ENCODE measurements at regions not wholly inside any gene's neighbourhood (a gene's known extent, or its start where the extent isn't known, plus 50 kb on each side); places are given as distances from the start of the nearest gene placed in this dataset.

DNA sequence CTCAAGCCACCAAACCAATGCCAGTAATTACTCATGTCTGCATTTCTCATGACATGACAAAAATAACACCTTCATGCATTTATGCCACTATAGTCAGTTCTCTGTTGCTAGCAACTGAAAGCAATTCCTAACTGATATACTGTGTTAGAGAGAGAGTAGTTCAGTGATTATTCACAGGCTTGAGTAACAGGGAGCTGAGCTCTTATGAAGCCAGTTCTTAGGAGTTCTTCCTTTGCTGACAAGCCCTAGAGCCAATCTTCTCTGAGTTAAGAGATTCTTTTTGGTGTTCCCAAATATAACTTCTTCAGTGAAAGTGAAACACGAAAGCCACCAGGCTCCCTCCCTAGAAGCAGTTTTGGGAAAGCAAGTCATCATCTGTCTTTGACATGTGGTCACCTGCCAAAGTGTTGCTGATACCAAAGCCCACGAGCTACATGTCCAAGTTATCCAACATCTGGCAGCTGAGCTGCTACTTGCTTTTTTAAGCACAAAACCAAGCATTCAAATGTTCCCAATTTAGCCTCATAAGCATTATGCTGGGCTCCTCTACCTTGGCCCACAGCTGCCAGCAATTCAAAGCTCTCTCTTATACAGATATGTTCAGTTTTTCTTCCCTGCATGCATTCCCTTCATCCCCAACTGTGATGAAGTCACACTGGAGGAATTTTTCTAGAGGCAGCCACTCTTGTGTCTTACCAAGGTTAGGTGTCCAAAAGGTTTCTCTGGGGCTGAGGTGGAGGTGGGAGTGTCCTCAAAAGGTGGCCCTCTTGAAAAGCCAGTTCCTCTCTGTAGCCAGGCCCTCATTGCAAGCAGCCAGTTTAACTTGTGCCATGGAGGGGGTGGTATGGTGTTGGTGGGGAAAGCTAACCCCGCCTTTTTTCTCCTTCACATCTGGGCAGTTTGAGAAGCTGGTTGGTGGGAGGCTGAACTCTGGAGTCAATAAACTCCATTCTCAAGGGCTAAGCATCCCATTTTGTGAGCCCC, 92.7 kb upstream of the ARMC2 start:
- no peaks in the 10 kb centered on the region for H3K36me3 Mint-ChIP-seq (ENCODE audit: insufficient read depth)
- TF ChIP-seq, protein P1, sequence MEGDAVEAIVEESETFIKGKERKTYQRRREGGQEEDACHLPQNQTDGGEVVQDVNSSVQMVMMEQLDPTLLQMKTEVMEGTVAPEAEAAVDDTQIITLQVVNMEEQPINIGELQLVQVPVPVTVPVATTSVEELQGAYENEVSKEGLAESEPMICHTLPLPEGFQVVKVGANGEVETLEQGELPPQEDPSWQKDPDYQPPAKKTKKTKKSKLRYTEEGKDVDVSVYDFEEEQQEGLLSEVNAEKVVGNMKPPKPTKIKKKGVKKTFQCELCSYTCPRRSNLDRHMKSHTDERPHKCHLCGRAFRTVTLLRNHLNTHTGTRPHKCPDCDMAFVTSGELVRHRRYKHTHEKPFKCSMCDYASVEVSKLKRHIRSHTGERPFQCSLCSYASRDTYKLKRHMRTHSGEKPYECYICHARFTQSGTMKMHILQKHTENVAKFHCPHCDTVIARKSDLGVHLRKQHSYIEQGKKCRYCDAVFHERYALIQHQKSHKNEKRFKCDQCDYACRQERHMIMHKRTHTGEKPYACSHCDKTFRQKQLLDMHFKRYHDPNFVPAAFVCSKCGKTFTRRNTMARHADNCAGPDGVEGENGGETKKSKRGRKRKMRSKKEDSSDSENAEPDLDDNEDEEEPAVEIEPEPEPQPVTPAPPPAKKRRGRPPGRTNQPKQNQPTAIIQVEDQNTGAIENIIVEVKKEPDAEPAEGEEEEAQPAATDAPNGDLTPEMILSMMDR (IDR thresholded peaks at IDR 0.05; ENCODE audit: unreplicated experiment) = no peak
- DNase-seq (ENCODE audit: low spot score, unreplicated experiment) = no peak
- peaks cover 3% of the 10 kb centered on the region for H3K27me3 Mint-ChIP-seq
- H3K4me1 Mint-ChIP-seq (ENCODE audit: low read depth) = peaks cover 17% of the 10 kb centered on the region
- no peak overlapping the region for H3K4me3 Mint-ChIP-seq (ENCODE audit: low read depth)
- no peak overlapping the region for H3K27ac Mint-ChIP-seq
- no peaks in the 10 kb centered on the region for H3K9me3 Mint-ChIP-seq (ENCODE audit: low read depth)

DNA sequence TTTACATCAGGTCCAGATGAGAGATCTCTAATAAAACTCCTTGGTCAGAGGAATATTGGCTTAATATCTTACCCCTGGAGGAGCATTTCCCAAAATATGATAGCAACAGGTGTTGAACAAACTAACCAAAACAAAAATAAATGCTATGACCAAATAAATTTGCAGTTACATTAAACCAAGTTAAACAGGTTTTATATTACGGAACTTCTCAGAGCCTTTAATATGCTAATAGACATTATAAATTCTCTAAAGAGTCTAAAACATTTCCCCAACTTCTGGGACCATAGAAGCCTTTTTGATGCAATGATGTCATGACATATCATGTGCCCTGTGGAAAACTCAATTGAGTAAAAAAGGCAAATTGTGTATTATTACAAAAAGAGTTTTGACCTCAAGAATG, 90.9 kb upstream of the ARMC2 start:
- peaks cover 9% of the 10 kb centered on the region for H3K27me3 Mint-ChIP-seq

DNA sequence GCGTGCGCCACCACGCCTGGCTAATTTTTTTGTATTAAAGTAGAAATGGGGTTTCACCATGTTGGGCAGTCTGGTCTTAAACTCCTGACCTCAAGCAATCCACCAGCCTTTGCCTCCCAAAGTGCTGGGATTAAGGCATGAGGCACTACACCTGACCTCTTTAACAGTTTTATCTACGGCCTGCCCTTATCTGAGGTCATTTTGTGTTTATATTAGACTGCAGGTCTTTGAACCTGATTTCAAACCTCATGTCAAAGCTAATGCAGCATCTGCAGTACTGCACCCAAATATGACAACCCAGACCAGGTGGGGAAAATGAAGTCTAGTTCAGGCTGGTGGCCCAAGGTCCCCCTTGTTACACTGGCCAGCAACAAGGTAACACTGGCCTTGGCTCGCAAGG, 89.3 kb upstream of the ARMC2 start:
- H3K27me3 Mint-ChIP-seq = peaks cover 9% of the 10 kb centered on the region
- H3K36me3 Mint-ChIP-seq (ENCODE audit: insufficient read depth) = no peaks in the 10 kb centered on the region
- H3K4me3 Mint-ChIP-seq (ENCODE audit: low read depth) = no peak overlapping the region
- H3K27ac Mint-ChIP-seq = no peak overlapping the region
- DNase-seq (ENCODE audit: low spot score, unreplicated experiment) = no peak
- H3K9me3 Mint-ChIP-seq (ENCODE audit: low read depth) = no peaks in the 10 kb centered on the region
- H3K4me1 Mint-ChIP-seq (ENCODE audit: low read depth) = peaks cover 1% of the 10 kb centered on the region
- TF ChIP-seq, protein P1 (IDR thresholded peaks at IDR 0.05; ENCODE audit: unreplicated experiment) = no peak

More for the DNA sequence above, 90.9 kb upstream of the ARMC2 start:
- Mint-ChIP-seq H3K4me1 (ENCODE audit: low read depth) (peaks cover 11% of the 10 kb centered on the region), H3K4me3 (ENCODE audit: low read depth) (no peak overlapping the region), H3K36me3 (ENCODE audit: insufficient read depth) (no peaks in the 10 kb centered on the region), H3K27ac (no peak overlapping the region), H3K9me3 (ENCODE audit: low read depth) (no peaks in the 10 kb centered on the region)
- TF ChIP-seq, protein P1 (IDR thresholded peaks at IDR 0.05; ENCODE audit: unreplicated experiment) = no peak
- DNase-seq (ENCODE audit: low spot score, unreplicated experiment) = no peak

DNA sequence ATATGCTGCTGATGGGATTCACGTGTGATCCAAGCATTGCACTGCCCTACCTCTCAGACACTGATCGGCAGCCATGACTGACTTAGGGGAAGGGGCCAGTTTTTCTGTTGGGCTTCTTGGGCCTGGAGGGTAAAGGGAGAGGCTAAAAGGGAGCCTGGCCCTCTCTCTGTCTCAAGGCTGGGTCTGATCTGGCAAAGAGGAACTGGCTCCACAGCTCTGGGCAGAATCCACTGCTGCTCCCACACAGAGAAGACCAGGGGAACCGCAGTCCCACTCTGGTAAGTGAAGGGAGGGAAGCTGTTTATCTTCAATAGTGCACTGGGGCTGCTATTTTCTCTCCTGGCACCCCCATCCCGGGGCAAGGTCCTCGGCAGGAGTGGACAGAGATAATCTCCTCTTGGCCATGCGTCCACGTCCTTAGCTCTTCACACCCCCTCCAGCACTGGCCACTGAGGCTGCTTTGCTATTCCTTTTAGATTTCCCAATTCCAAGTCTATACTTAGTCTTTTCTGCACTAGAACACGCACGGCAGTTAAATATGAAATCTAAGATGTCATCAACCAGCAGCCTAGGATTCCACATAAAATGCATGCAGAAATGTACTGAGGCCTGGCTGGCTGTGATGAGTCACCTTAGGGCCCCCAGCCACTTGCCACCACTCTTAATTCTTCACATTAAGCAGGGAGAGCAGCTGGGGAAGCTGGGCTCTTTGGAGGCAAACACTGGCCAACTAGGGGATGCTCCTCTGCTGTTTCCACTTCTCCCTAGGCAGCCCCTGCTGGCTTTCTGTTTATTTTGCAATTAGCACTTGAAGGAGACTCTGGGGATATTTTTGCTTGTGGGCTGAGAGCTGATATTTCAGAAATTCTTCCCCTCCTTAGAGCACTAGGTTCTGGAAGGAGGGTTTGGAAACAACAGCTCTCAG, 87.8 kb upstream of the ARMC2 start:
- TF ChIP-seq, protein P1 (IDR thresholded peaks at IDR 0.05; ENCODE audit: unreplicated experiment) = no peak
- no peak for DNase-seq (ENCODE audit: low spot score, unreplicated experiment)
- H3K36me3 Mint-ChIP-seq (ENCODE audit: insufficient read depth) = no peaks in the 10 kb centered on the region
- H3K27me3 Mint-ChIP-seq = peaks cover 6% of the 10 kb centered on the region
- no peaks in the 10 kb centered on the region for H3K4me1 Mint-ChIP-seq (ENCODE audit: low read depth)
- no peak overlapping the region for H3K4me3 Mint-ChIP-seq (ENCODE audit: low read depth)
- no peak overlapping the region for H3K27ac Mint-ChIP-seq
- no peaks in the 10 kb centered on the region for H3K9me3 Mint-ChIP-seq (ENCODE audit: low read depth)

DNA sequence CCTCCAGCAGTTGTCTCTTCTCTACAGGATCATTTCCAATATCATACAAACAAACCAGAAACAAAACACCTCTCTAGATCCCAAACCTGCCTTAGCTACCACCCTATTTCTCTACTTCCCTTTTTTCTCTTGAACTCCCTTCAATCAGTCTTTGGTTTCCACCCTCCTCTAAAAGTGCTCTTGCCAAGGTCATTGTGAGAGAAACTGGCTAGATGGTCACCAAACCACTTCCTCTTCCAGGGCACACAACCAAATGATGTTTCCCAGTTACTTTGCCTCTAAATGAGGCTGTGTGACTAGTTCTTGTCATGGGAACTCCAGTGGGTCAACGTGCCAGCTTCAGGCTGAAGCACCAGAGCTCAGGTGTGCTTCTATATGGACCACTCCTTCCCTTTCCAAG, 85.8 kb upstream of the ARMC2 start:
- peaks cover 6% of the 10 kb centered on the region for H3K27me3 Mint-ChIP-seq
- no peak for DNase-seq (ENCODE audit: low spot score, unreplicated experiment)
- no peak overlapping the region for H3K27ac Mint-ChIP-seq
- no peaks in the 10 kb centered on the region for H3K9me3 Mint-ChIP-seq (ENCODE audit: low read depth)
- no peaks in the 10 kb centered on the region for H3K36me3 Mint-ChIP-seq (ENCODE audit: insufficient read depth)
- no peaks in the 10 kb centered on the region for H3K4me1 Mint-ChIP-seq (ENCODE audit: low read depth)
- H3K4me3 Mint-ChIP-seq (ENCODE audit: low read depth) = no peak overlapping the region
- TF ChIP-seq, protein P1 (IDR thresholded peaks at IDR 0.05; ENCODE audit: unreplicated experiment) = no peak

All from progenitor cell of endocrine pancreas (in vitro differentiated cells).